Inferior parietal cortex (tissue), 1 donor: ENCODE measurements at regions not wholly inside any gene's neighbourhood (a gene's known extent, or its start where the extent isn't known, plus 50 kb on each side); places are given as distances from the start of the nearest gene placed in this dataset.

Experiments used
- DNase-seq: peaks from one replicate; pipeline ENCODE4 v3.0.0-alpha.2; 2016; ENCODE audit errors: extremely low spot score

GRCh38 chr13:44022196-44022595, 142.5 kb downstream of the LACC1 start:
- DNase-seq, result no peak

- DNase-seq, result no peak
Observed at GRCh38 chr13:44024167-44024845, 144.6 kb downstream of the LACC1 start.

GRCh38 chr13:44024846-44025195, 145.1 kb downstream of the LACC1 start:
- no peak for DNase-seq

- no peak for DNase-seq
Observed at GRCh38 chr13:44026194-44026593, 146.5 kb downstream of the LACC1 start.

- no peak for DNase-seq
Observed at GRCh38 chr13:44028734-44029133, 149.0 kb downstream of the LACC1 start.

- DNase-seq, result no peak
Observed at GRCh38 chr13:44030615-44031014, 150.9 kb downstream of the LACC1 start.

GRCh38 chr13:44031555-44031954, 151.9 kb downstream of the LACC1 start:
- no peak for DNase-seq

GRCh38 chr13:44032802-44033201, 153.1 kb downstream of the LACC1 start:
- no peak for DNase-seq

GRCh38 chr13:44035400-44035799, 155.7 kb downstream of the LACC1 start:
- DNase-seq, result no peak

GRCh38 chr13:44040070-44040817, 160.5 kb downstream of the LACC1 start:
- no peak for DNase-seq

- DNase-seq, result no peak
Observed at GRCh38 chr13:44040818-44041100, 161.1 kb downstream of the LACC1 start.

GRCh38 chr13:44044547-44045179, 165.0 kb downstream of the LACC1 start:
- no peak for DNase-seq

- no peak for DNase-seq
Observed at GRCh38 chr13:44045180-44045562, 165.5 kb downstream of the LACC1 start.

- DNase-seq, result no peak
Observed at GRCh38 chr13:44046428-44046827, 166.7 kb downstream of the LACC1 start.

GRCh38 chr13:44048326-44048725, 168.6 kb downstream of the LACC1 start:
- DNase-seq, result no peak

GRCh38 chr13:44049081-44049945, 169.6 kb downstream of the LACC1 start:
- DNase-seq, result no peak

GRCh38 chr13:44050450-44051063, 170.9 kb downstream of the LACC1 start:
- DNase-seq, result peak; percentile 80

- no peak for DNase-seq
Observed at GRCh38 chr13:44051405-44051804, 171.7 kb downstream of the LACC1 start.

GRCh38 chr13:44051918-44052675, 172.4 kb downstream of the LACC1 start:
- DNase-seq, result peak; percentile 34

- no peak for DNase-seq
Observed at GRCh38 chr13:44052780-44053184, 173.1 kb downstream of the LACC1 start.

GRCh38 chr13:44053208-44053607, 173.5 kb downstream of the LACC1 start:
- no peak for DNase-seq
